ENCODE measurements at regions not wholly inside any gene's neighbourhood (a gene's known extent, or its start where the extent isn't known, plus 50 kb on each side); places are given as distances from the start of the nearest gene placed in this dataset.

DNA sequence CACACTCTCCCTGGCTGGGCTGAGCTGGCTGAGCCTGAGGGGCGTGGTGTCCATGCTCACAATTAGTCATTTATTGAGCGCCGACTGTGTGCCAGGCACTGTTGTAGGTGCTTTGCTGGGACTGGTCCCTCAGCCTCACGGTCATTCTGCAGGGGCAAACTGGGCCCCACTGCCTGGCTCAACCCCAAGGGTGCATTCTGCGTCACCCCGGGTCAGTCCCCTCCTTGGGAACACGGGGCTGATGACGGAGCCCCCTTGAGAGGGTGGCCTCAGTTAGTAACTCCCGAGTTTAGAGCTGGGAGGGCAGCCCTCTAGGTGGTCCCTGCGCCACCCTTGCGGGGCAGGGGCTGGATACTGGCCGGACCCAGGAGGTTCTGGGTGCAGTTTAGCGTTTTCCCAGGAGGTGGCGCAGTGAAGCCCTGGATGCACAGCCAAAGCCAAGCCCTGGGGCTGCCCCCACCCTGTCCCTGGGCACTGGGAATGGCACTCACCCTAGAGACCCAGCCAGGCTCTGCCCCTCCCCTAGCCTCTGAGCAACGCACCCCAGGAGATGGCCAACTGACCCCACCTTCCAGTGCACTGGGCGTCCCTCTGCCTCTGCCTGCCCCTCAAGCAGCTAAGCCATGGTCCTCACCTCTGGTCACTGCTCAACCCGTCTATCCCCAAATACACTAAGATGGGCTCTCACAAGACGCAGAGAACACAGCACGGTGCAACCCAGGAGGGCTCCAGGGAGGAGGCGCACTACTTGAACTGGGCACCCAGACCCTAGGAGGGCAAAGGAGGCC is 243.2 kb upstream of the GSE1 start:
- TF ChIP-seq, protein P1, sequence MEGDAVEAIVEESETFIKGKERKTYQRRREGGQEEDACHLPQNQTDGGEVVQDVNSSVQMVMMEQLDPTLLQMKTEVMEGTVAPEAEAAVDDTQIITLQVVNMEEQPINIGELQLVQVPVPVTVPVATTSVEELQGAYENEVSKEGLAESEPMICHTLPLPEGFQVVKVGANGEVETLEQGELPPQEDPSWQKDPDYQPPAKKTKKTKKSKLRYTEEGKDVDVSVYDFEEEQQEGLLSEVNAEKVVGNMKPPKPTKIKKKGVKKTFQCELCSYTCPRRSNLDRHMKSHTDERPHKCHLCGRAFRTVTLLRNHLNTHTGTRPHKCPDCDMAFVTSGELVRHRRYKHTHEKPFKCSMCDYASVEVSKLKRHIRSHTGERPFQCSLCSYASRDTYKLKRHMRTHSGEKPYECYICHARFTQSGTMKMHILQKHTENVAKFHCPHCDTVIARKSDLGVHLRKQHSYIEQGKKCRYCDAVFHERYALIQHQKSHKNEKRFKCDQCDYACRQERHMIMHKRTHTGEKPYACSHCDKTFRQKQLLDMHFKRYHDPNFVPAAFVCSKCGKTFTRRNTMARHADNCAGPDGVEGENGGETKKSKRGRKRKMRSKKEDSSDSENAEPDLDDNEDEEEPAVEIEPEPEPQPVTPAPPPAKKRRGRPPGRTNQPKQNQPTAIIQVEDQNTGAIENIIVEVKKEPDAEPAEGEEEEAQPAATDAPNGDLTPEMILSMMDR (optimal IDR thresholded peaks at IDR 0.05 in 1 of 3, IDR thresholded peaks at IDR 0.05 in 1 of 3, conservative IDR thresholded peaks at IDR 0.05 in 1 of 3; ENCODE audit: extremely low read depth in 1 of 3, insufficient read depth in 2 of 3, low read length in 3 of 3): peak; percentile 73 to 91 (median 80)
- no peak for TF ChIP-seq EZH2 (IDR thresholded peaks at IDR 0.05; ENCODE audit: low read length)
